H7 (cell line): ENCODE measurements at regions not wholly inside any gene's neighbourhood (a gene's known extent, or its start where the extent isn't known, plus 50 kb on each side); places are given as distances from the start of the nearest gene placed in this dataset.
A peak's percentile ranks its signal among the peaks of the same experiment; 100 is the strongest.
"Not testable (repeated sequence)": the region's sequence is repeated elsewhere in the genome, so short reads cannot be mapped to it uniquely, and the experiment has no call there.

Experiments used
- DNase-seq: peaks from one replicate; pipeline ENCODE4 v3.0.0; 2012
- H3K27me3 ChIP-seq: 2 replicates; pipeline ENCODE4 v1.6.0; 2011; ENCODE audit warnings: mild to moderate bottlenecking, low read length; ENCODE audit not compliant: control insufficient read depth, insufficient read depth
- H3K36me3 ChIP-seq: replicated peaks from 2 replicates; pipeline ENCODE4 v1.5.1; 2011; ENCODE audit warnings: low read length; ENCODE audit not compliant: control insufficient read depth, insufficient read depth
- H3K4me3 ChIP-seq: 2 replicates; pipeline ENCODE4 v1.5.1; 2011; ENCODE audit warnings: low read depth, mild to moderate bottlenecking, control low read depth, low read length, moderate library complexity; ENCODE audit not compliant: insufficient read depth

DNA sequence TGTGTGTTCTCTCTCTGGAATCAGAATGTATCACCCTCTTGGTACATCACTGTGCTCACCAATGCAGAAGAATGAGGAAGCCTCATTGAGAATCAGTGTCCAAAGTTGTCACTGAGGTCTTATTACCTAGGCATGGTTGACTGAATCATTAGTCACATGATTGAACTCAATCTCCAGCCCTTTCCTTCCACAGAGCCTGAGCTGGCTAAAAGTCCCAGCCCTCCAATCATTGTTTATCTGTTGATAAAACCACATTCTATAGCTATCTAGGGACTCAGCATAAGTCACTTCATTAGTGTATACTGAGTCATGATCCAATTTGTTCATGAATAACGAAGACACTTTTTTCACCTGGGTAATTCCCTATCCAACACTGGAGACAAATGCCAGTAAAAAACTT is 396.8 kb downstream of the TRAM1L1 start:
- Histone ChIP-seq H3K4me3 (no peak overlapping the region), H3K36me3 (no peaks in the 10 kb centered on the region), H3K27me3 (no peaks in the 10 kb centered on the region)
- no peak for DNase-seq

DNA sequence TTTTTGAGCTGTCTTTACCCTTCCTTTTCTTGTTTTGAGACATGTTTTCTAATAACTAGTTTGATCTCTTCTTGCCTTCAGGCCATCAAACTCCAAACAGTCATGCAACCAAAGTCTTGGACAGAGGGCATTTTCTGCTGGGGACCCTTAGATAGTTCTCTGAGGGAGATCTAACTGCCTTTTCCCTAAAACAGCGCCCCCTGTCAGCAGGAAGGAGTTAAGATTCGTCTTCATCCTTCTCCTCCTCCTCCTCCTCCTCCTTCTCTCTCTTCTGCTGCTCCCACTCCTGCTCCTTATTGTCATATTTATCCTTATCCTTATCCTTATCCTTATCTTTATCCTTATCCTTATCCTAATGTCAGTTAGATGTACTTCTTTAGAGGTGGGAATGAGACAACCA is 417.2 kb downstream of the TRAM1L1 start:
- Histone ChIP-seq H3K36me3 (no peaks in the 10 kb centered on the region), H3K27me3 (no peaks in the 10 kb centered on the region), H3K4me3 (no peak overlapping the region)
- DNase-seq, result peak; percentile 7

DNA sequence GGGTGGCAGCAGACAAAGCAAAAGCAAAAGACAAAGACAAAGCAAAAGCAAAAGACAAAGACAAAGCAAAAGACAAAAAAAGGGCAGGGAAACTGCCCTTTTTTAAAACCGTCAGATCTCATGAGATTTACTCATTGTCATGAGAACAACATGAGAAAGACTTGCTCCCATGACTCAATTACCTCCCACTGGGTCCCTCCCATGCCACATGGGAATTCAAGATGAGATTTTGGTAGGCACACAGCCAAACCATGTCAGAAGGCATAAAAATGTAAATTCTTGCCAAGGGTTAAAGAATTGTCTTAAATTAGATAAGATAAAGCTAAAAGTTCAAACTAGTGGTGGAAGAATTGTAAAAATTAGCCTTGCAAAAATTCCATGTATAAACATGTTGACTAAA is 419.7 kb downstream of the TRAM1L1 start:
- DNase-seq, result no peak
- Histone ChIP-seq H3K27me3 (no peaks in the 10 kb centered on the region), H3K36me3 (no peaks in the 10 kb centered on the region), H3K4me3 (no peak overlapping the region)

DNA sequence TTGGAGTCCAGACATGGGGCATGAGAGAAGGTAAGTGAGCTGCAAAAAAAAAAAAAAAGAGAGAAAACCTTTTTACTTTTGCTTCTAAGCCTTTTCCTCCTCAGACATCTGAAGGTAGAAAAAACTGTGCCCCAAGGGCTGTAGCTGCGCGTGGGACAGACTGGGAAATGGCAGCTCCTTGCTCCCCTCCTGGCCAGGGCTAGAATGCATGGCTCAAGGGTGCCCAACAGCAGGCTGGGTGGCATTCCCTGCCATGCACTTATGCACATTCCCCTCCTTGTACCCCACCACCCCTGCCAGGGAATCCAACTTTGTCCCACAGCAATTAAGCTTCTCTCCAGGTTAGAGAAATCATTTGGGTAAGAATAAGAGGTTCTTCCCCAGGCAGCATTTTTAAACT is 421.2 kb downstream of the TRAM1L1 start:
- no peak for DNase-seq
- H3K36me3 ChIP-seq, result no peaks in the 10 kb centered on the region
- no peak overlapping the region for H3K4me3 ChIP-seq
- H3K27me3 ChIP-seq, result no peaks in the 10 kb centered on the region

DNA sequence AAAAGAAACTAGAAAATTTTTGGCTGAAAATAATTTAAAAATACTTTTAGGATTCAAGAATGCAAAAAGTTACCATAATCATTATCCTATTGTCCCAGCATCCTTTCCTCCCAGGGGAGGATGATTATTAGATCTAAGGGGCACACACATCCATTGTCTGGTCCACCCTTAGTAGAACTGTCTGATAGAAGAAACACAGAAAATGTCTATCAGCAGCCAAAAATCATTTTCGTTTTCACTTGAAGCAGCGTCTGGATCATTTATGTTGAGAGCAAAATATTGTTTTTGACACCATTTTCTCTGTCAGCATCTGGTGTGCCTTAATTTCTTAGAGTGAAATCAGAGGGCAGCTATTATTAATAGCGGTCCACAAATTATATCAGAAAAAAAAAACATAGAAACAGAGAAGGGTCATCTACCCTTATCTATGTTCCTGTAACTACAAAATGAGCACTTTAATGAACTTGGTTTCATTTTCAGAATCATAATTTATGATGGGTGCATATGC is 446.3 kb downstream of the TRAM1L1 start:
- no peaks in the 10 kb centered on the region for H3K27me3 ChIP-seq
- H3K36me3 ChIP-seq, result no peaks in the 10 kb centered on the region
- no peak overlapping the region for H3K4me3 ChIP-seq
- DNase-seq, result no peak

DNA sequence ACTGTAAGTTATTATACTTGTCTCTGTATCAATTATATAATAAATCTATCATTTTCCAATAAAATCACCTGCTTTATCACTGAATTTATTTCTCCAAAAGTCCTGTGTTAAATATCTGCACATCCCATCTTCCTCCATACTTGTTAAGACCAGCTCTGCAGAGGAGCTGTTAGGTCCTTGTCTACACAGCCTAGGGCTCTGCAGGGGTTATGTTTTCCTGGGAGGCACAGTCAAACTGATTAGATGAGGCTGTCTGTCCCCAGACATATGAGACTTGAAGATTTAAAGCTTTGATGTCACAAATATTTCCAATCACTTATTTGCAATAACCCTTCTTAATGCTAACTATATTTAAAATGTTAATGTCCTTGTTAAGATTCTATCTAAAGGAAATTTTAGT is 446.8 kb downstream of the TRAM1L1 start:
- DNase-seq, result no peak
- Histone ChIP-seq H3K27me3 (no peaks in the 10 kb centered on the region), H3K36me3 (no peaks in the 10 kb centered on the region), H3K4me3 (no peak overlapping the region)

DNA sequence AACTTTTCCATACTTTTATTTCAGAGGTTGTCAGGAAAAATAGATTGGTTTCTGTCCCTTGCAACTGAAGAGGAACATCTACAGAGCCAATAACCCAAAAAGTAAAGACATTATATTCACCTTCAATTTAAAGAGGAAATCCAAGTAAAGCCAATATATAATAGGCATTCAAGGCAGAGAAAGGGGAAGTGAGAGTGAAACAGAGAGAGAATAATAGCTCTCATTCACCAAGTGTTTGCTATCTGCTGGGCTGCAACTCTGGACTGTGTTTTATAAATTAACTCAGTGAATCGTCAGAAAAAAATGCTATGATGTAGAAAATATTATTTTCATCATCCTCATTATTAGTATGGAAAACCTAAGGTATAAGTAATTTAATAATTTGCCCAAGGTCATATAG is 448.5 kb downstream of the TRAM1L1 start:
- Histone ChIP-seq H3K36me3 (no peaks in the 10 kb centered on the region), H3K4me3 (no peak overlapping the region), H3K27me3 (no peaks in the 10 kb centered on the region)
- DNase-seq, result no peak

DNA sequence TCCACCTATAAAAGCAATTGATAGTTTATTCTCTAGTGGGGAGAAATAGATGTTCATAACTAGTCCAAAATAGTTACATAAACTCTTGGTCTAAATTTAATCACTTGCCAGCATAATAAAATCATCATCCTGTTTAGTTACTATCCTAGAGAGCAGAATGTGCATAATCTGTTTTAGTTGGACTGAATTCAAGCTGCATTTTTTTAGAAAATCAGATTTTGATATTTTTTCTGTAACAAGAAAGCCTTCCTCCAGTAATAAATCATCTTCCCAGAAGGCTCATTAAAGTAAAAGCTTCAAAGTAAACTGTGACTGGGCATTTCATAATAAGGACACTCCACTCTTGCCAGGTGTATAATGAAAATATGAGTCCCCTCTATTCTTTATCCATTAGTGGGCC is 453.1 kb downstream of the TRAM1L1 start:
- no peaks in the 10 kb centered on the region for H3K36me3 ChIP-seq
- H3K4me3 ChIP-seq, result no peak overlapping the region
- no peaks in the 10 kb centered on the region for H3K27me3 ChIP-seq
- no peak for DNase-seq

DNA sequence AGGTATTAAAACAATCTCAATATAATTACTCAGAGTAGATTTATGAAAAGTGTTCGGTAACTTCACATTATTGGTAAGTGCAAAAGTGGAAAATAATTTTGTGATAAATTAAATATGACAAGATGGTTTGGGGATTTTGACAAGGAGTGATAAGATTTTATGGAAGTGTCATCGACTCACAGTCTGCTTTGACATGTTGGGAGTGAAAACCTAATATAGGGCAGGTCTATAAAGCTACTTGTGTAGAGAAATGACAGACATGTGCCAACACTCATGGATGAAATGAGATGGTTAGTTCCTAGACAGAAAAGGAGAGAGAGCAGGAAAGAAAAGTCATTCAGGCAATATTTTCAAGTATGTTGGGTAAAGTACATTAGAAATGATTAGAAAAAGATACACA is 456.8 kb downstream of the TRAM1L1 start:
- no peak for DNase-seq
- no peaks in the 10 kb centered on the region for H3K27me3 ChIP-seq
- H3K4me3 ChIP-seq, result no peak overlapping the region
- H3K36me3 ChIP-seq, result no peaks in the 10 kb centered on the region

DNA sequence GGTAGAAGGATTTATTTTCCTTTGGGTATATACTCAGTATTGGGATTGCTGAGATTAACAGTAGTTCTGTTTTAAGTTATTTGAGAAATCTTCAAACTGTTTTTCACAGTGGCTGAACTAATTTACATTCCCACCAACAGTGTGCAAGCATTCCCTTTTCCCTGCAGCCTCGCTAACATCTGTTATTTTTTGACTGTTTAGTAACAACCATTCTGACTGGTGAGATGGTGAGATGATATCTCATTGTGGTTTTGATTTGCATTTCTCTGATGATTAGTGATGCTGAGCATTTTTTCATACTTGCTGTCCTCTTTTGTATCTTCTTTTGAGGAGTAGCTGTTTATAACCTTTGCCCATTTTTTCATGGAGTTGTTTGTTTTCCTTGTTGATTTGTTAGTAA is 457.8 kb downstream of the TRAM1L1 start:
- DNase-seq, result no peak
- Histone ChIP-seq H3K36me3 (no peaks in the 10 kb centered on the region), H3K4me3 (no peak overlapping the region), H3K27me3 (no peaks in the 10 kb centered on the region)

DNA sequence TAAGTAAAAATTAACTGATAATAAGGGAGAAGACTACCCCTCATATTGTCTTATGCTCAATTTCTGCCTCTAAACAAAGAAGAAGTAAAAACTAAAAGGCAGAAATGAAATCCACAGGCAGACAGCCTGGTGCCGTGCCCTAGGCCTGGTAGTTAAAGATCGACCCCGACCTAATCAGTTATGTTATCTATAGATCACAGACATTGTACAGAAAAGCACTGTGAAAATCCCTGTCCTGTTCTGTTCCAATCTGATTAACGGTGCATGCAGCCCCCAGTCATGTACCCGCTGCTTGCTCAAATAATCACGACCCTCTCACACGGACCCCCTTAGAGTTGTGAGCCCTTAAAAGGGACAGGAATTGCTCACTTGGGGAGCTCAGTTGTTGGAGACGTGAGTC is 465.9 kb downstream of the TRAM1L1 start:
- not testable (repeated sequence) for DNase-seq, H3K27me3 ChIP-seq, H3K36me3 ChIP-seq, H3K4me3 ChIP-seq

DNA sequence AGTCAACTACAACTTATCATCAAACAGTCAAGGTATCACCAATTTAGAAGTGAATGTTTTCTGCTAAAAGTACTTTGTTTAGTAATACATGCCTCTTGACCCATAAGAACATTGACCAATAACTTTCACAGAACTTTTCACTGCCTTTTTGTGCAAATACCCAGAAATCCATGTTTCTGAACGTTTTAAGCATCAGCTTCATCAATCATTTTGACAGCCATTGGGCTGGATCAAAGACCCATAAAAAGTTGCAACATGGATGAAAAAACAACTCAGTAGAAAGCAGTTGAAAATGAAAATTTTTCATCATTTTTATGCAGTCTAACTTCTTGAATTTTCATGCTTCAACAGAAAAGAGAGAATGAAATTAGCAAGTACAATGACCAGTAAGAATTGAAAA is 466.7 kb downstream of the TRAM1L1 start:
- DNase-seq, result no peak
- no peak overlapping the region for H3K4me3 ChIP-seq
- no peaks in the 10 kb centered on the region for H3K36me3 ChIP-seq
- H3K27me3 ChIP-seq, result no peaks in the 10 kb centered on the region

DNA sequence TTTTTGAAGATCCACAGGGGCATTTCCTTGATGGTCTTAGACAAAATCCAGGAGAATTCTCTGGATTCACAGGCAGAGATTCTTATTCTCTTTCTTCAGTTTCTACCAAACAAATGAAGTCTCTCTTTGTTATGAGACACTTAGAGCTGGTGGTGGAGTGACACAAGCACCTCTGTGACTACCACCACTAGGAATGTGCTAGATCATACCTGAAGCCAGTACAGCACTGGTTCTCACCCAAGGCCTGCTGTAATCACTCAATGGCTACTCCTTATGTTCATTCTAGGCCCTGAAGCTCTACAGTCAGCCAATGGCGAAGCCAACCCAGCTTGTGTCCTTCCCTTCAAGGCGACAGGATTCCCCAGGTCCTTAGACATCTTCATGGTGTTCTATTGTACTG is 482.3 kb downstream of the TRAM1L1 start:
- no peak for DNase-seq
- H3K36me3 ChIP-seq, result no peaks in the 10 kb centered on the region
- H3K4me3 ChIP-seq, result no peak overlapping the region
- no peaks in the 10 kb centered on the region for H3K27me3 ChIP-seq

DNA sequence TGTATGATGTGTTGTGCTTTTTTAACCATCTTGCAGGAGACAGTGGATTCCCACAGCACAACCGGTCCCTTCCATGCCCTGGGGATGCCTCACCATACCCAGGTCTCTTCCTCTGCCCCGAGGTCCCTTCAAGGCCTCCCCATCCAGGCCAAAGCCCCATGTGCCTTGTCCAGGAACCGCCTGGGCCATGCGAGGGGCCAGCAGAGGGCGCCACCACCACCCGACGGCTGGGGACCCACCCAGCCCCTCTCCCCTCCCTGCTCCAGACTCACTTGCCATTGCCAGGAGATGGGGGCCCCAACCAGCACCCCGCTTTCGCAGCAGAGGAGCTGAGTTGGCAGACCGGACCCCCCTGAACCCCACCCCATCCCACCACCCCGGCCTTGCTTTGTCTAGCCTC is 485.5 kb downstream of the TRAM1L1 start:
- peak; percentile 60 for DNase-seq
- Histone ChIP-seq H3K27me3 (no peaks in the 10 kb centered on the region), H3K36me3 (no peaks in the 10 kb centered on the region), H3K4me3 (no peak overlapping the region)

DNA sequence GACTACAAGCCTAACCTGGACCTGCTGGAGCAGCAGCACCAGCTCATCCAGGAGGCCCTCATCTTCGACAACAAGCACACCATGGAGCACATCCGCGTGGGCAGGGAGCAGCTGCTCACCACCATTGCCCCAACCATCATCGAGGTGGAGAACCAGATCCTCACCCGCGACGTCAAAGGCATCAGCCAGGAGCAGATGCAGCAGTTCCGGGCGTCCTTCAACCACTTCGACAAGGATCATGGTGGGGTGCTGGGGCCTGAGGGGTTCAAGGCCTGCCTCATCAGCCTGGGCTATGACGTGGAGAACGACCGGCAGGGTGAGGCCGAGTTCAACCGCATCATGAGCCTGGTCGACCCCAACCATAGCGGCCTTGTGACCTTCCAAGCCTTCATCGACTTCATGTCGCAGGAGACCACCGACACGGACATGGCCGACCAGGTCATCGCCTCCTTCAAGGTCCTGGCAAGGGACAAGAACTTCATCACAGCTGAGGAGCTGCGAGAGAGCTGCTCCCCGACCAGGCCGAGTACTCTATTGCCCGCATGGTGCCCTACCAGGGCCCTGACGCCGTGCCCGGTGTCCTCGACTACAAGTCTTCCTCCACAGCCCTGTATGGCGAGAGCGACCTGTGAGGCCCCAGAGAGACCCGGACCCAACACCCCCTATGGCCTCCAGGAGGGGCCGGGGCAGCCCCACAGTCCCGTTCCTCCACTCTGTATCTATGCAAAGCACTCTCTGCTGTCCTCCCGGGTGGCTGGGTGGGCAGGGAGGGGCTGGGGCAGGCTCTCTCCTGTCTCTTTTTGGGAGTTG is 486.2 kb downstream of the TRAM1L1 start:
- Histone ChIP-seq H3K4me3 (no peak overlapping the region), H3K27me3 (no peaks in the 10 kb centered on the region), H3K36me3 (no peaks in the 10 kb centered on the region)
- no peak for DNase-seq
